ENCODE measurements at regions not wholly inside any gene's neighbourhood (a gene's known extent, or its start where the extent isn't known, plus 50 kb on each side); places are given as distances from the start of the nearest gene placed in this dataset.
A peak's percentile ranks its signal among the peaks of the same experiment; 100 is the strongest.

DNA sequence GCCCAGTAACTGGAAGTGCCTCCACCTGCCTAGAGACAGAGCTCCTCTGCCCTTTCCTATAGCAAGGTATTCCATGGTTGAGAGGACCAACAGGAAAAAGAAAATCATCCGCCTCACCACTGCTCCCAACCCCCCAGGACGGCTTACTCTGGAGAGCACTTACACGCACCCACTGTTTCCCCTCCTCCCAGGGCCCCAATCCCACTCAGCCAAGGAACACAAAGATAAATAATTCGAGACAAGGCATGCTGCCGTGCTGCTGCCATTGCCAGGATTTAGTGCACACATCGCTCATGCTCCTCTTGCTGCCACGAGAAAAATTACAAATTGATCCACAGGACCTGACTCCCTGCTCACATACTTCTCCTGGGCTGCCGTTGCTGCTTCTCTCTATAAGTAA, 516.6 kb downstream of the BUD13 start:
- DNase-seq (ENCODE audit: low read depth in 2 of 2), result no peak

- no peak for DNase-seq (ENCODE audit: low read depth in 2 of 2)
Measured at GRCh38 chr11:116255321-116255953, 517.4 kb downstream of the BUD13 start.

DNA sequence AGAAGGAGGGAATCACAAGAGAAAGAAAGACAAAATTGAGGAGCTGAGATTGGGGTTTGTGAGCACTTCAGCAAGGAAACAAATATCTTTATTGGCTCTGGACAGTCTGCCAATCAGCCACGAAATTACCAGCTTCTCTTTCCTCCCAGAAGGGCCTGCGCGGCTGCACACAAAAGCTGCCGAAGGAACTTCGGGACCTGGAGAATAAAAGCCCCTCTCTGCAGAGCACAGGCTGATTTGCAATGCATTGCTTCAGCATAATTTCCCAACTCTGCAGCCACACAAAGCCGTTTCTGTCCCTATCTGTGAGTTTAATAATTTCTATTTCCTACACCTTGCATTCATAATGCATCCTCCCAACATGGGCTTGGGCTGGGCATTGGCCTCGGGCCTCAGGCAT, 522.6 kb downstream of the BUD13 start:
- DNase-seq (ENCODE audit: low read depth in 2 of 2), result no peak

DNA sequence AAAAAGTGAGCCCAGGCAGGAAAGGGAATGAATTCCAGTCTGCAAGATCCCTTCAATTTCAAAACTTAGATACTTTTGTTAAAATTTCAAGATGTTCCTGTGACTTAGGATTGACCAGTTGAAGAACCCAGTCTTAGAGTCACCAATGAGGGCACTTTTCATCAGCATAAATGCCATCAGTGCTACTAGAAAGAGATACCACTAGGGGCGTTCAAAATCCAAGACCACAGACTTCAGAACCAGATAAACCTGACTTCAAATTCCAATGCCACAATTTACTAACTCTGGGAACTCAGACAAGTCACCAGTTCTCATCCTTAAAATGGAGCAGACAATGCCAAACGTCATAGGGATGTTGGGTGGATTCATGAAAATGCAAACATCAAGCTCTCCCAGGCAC, 523.2 kb downstream of the BUD13 start:
- no peak for DNase-seq (ENCODE audit: low read depth in 2 of 2)

DNA sequence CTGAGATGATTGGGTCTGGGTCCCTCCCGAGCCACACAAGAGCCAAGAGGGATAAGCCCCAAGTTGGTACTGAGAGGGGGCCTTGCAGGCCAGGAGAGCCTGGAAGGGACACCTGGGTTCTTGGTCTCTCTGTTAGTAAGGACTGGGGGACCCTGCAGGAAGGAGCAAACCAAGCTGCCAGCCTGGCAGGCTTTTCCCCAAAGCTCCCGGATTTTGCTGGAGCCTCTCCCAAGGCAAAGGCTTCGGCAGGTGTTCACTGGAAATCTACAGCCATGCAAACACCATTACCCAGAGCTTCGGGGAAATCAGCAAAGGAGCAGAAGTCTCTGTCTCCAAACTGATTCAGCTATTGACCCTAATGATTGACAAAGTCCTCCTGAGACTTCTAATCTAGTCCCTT, 527.9 kb downstream of the BUD13 start:
- DNase-seq (ENCODE audit: low read depth in 2 of 2), result no peak

- DNase-seq (ENCODE audit: low read depth in 2 of 2), result no peak
Measured at GRCh38 chr11:116244439-116244838, 528.3 kb downstream of the BUD13 start.

GRCh38 chr11:116243991-116244390, 528.8 kb downstream of the BUD13 start:
- DNase-seq (ENCODE audit: low read depth in 2 of 2), result no peak

- DNase-seq (ENCODE audit: low read depth in 2 of 2), result no peak
Measured at GRCh38 chr11:116242006-116242405, 530.8 kb downstream of the BUD13 start.

GRCh38 chr11:116240710-116241109, 532.1 kb downstream of the BUD13 start:
- no peak for DNase-seq (ENCODE audit: low read depth in 2 of 2)

DNA sequence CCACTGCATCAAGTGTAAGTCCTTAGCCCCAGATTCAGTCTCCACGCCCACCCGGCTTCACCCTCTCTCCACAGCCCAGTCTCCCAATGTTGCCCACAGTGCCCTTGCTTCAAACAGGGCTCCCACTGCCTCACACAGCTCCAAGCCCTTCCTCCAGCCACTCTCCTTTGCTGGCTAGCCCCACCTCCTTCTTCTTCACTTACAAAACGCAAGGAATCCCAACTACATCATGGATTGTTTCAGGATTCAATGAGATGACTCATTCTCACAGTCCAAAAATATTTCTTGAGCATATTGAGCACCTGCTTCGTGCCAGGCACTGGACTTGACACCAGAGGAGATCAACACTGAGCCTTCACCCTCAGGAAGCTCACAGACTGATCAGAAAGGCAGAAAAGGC, 533.5 kb downstream of the BUD13 start:
- DNase-seq (ENCODE audit: low read depth in 2 of 2), result no peak

DNA sequence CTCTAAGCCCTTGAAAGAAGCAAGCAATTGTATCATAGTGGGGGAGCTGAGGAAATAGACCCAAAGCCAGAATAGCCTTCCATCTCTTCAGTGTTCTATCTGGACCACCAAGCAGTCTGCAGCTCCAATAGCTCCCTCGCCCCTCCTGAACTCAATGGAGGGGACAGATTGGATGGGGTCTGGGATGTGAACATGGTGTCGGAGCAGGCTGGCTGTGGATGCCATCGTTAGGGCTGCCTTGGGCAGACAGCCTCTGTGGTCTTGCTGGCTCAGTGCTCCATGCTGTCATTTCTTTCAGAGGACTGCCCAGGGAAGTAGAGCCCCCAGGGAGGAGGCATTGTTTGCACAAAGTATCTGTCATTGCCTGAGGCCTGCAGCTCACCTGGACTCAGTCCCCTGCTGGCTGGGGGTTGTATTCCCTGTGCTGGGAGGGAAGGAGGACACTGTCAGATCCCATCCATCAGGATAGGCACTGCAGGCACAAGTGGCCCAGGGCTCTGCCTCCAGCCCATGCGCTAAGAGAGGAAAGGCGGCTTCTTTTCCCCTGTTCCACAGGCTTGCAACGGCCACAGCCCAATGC, 537.7 kb downstream of the BUD13 start:
- DNase-seq (ENCODE audit: low read depth in 2 of 2), result no peak

- DNase-seq (ENCODE audit: low read depth in 2 of 2), result no peak
Measured at GRCh38 chr11:116233561-116233960, 539.2 kb downstream of the BUD13 start.

DNA sequence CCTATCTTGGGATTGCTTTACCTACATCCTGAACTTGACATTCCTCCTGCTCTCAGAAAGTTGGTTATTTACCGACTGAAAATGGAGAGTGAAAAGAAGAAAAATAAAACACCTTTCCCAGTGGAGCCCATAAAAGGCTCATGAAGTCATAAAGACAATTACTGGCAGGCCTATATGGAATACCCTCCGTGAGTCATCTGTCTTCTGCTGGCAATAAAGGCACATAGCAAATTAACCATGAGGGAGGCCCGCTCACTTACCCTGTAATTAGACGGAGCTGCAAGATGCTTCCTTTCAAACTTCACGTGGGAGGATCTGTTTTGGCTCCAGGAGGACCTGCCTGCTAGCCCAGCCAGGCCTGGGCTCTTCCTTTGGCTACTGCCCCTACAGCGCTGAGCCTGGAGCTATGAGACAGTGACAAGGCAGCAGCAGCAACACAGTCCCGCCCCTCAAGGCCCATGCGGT, 540.4 kb downstream of the BUD13 start:
- DNase-seq (ENCODE audit: low read depth in 2 of 2), result no peak

GRCh38 chr11:116231543-116231942, 541.2 kb downstream of the BUD13 start:
- DNase-seq (ENCODE audit: low read depth in 2 of 2), result no peak

DNA sequence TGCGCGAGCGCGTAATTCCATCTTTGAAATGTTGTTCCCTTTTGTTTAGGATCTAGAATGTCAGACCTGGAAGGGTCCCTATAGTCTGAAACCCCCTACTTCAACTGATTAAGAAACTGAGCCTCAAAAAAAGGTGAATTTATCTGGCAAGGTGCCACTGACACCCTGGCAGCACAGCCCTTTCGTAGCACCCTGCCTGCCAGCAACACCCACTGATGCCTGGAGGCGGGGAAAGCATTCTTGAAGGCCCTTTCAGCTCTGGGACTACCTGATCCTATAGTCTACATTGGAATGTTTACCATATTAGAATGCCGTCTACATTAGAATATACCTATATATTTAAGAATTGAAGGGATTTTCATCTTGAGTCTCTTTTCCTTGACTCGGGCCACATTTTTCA, 542.3 kb downstream of the BUD13 start:
- no peak for DNase-seq (ENCODE audit: low read depth in 2 of 2)

GRCh38 chr11:116229236-116229970, 543.4 kb downstream of the BUD13 start:
- no peak for DNase-seq (ENCODE audit: low read depth in 2 of 2)

GRCh38 chr11:116226731-116227130, 546.1 kb downstream of the BUD13 start:
- DNase-seq (ENCODE audit: low read depth in 2 of 2), result no peak

DNA sequence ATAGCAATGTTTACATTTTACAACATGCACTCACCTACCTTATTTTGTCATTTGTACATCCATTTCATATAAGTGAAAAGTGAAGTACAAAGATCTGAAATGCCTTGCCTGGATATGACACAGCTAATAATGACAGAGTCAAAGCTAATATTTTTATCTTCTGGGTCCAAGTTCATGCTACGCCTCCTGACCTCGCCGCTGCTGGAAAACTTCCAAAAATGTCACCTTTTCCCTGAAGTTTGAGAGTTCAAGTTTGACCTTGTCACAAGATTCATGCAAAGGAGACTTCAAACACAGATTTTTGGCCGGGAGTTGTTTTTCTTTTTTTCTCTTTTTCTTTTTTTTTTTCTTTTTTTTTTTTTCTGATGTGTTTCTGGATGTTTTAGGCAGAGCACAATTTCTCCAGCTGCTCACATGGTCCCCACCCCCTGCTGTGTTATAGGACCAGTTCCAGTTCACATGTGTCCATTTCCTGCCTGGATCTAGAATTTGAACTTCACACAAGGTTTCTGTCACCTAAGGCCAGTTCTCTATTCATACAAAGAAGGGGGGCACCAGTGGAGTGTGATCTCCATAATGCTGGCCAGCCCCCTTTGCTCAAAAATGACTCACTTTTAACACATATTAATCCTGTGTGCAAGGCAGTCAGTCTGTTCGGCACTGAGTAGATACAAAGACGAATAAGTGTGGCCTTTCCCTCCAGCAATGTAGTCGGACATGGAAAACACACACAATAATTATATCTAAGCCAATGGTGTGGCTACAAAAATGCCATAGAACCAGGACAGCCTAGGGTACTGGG, 546.8 kb downstream of the BUD13 start:
- DNase-seq (ENCODE audit: low read depth in 2 of 2), result no peak

DNA sequence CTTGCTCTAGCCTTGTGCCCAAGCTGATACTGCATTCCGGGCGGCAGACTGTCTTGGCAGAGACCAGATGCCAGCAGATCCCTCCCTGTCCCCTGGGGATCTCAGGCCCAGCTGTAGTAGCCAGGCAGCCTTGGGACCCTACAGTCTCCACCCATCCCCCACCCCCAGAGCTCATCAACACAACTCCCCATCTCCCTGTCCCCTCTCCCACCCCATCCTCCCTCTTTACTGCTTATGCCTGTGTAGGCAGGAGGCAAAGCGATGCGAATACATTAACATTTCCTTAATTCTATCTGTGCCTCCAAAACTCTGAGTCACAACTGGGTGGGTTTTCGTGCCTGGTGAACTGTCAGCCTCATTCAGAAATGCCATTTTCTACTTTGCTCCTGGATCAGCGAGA, 547.6 kb downstream of the BUD13 start:
- no peak for DNase-seq (ENCODE audit: low read depth in 2 of 2)

GRCh38 chr11:116224889-116225200, 547.9 kb downstream of the BUD13 start:
- DNase-seq (ENCODE audit: low read depth in 2 of 2), result no peak

GRCh38 chr11:116224154-116224888, 548.5 kb downstream of the BUD13 start:
- peak; percentile 4 to 32 for DNase-seq (ENCODE audit: low read depth in 2 of 2)

- DNase-seq (ENCODE audit: low read depth in 2 of 2), result no peak
Measured at GRCh38 chr11:116221351-116221750, 551.4 kb downstream of the BUD13 start.
